Left ventricle myocardium inferior (tissue), 1 donor: ENCODE measurements at regions not wholly inside any gene's neighbourhood (a gene's known extent, or its start where the extent isn't known, plus 50 kb on each side); places are given as distances from the start of the nearest gene placed in this dataset.

Experiments
- DNase-seq: peaks from one replicate; pipeline ENCODE4 v3.0.0-alpha.2; 2020
- H3K27ac ChIP-seq: fragments of 200-600 bp; replicated peaks from 2 replicates; pipeline ENCODE4 v1.8.0; 2021
- H3K27me3 ChIP-seq: fragments of 200-600 bp; 2 replicates; pipeline ENCODE4 v1.8.0; 2021; ENCODE audit warnings: low read depth
- H3K36me3 ChIP-seq: fragments of 200-600 bp; 2 replicates; pipeline ENCODE4 v1.8.0; 2021
- H3K4me1 ChIP-seq: fragments of 200-600 bp; 2 replicates; pipeline ENCODE4 v1.8.0; 2021
- H3K4me3 ChIP-seq: fragments of 200-600 bp; 2 replicates; pipeline ENCODE4 v1.8.0; 2021; ENCODE audit warnings: mild to moderate bottlenecking, moderate library complexity
- H3K9me3 ChIP-seq: fragments of 200-600 bp; replicated peaks from 2 replicates; pipeline ENCODE4 v1.8.0; 2021
- intact Hi-C: fragments of 100-400 bp; cut with micrococcal nuclease; formaldehyde crosslinking; loops from one replicate; pipeline ENCODE4 v1.11.0; 2022
- TF ChIP-seq, protein P1 (sequence below): fragments of 200-600 bp; IDR thresholded peaks from 2 replicates; pipeline ENCODE4 v1.8.0; 2021; ENCODE audit warnings: antibody characterized with exemption, mild to moderate bottlenecking, borderline replicate concordance
- donor health status: DM: no; HTN: yes; CAD: no; lungs with severe emphysema.

DNA sequence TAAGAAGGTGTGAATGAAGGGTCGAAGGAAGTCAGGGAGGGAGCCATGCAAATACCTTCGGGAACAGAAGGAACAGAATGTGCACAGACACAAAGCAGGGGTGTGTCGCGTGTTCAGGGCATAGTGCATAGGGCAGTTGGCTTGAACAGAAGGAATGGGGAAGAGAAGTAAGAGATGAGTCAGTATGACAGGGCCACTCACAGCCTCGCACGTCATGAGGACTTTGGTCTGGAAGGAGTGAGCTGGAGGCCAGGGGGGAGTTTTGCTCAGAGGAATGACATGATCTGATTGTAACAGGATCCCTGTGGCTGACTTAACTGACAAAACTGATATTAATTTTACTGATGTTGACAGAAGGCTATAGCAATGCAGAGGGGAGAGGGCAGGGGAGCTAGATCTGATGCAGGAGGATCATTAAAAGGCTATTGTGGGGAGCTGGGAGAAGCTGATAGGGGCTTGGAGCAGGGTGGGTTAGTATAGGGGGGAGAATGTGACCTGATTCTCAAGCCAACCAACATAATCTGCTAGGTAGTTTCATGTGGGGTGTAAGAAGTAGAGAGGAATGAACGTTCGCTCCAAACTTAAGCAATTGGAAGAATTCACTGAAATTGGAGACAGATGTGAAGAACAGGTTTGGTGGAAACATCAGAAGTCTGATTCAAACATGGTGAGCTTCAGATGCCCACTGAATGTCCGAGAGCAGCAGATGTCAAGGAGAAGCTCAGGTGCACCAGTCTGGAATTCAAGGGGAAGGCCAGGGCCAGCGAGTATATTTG lies 60.4 kb upstream of the COPS8 start:
- H3K9me3 ChIP-seq, result peaks cover 7% of the 10 kb centered on the region
- no peak overlapping the region for H3K4me3 ChIP-seq
- H3K4me1 ChIP-seq, result no peaks in the 10 kb centered on the region
- H3K36me3 ChIP-seq, result no peaks in the 10 kb centered on the region
- H3K27me3 ChIP-seq, result no peaks in the 10 kb centered on the region
- no peak for DNase-seq
- intact Hi-C loops, result loop anchor here (5.0 kb wide), 2 partner anchors 463 to 513 kb away; no protein-coding TSS in a partner anchor
- H3K27ac ChIP-seq, result no peak overlapping the region
- TF ChIP-seq, protein P1, sequence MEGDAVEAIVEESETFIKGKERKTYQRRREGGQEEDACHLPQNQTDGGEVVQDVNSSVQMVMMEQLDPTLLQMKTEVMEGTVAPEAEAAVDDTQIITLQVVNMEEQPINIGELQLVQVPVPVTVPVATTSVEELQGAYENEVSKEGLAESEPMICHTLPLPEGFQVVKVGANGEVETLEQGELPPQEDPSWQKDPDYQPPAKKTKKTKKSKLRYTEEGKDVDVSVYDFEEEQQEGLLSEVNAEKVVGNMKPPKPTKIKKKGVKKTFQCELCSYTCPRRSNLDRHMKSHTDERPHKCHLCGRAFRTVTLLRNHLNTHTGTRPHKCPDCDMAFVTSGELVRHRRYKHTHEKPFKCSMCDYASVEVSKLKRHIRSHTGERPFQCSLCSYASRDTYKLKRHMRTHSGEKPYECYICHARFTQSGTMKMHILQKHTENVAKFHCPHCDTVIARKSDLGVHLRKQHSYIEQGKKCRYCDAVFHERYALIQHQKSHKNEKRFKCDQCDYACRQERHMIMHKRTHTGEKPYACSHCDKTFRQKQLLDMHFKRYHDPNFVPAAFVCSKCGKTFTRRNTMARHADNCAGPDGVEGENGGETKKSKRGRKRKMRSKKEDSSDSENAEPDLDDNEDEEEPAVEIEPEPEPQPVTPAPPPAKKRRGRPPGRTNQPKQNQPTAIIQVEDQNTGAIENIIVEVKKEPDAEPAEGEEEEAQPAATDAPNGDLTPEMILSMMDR, result no peak

DNA sequence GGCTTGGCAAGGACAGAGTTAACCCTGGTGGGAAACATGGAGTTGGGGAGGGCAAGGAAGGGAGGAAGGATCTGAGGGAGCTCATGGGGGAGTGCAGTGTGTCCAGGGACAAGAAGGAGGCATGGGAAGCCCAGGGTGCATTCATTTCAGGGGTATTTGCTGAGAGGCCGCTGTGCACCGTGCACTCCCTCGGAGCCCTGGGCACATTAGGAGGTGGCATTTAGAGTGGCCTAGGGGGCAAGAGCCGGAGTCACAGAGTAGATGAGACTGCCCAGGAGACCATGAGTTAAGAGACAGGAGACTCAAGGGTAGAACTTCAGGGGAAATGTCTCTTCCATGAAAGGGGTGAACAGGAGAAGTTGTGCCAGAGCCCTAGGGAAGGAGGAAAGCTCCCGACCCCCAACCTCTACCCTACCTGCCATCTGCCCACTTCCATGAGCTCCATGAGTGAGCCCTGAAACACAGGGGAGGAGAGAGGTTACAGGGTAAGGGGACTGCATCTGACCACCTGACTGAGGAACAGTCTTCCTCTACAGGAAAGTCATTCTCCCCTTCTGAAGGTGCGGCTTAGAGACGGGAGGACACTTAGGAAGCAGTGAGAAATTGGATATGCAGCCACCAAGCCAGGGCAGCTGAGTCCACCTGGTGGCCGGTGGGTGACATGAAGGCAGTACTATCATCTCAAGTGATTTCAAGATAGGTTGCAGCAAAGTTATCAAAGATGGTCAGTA lies 58.5 kb upstream of the COPS8 start:
- H3K27ac ChIP-seq, result no peak overlapping the region
- H3K9me3 ChIP-seq, result peaks cover 7% of the 10 kb centered on the region
- H3K36me3 ChIP-seq, result no peaks in the 10 kb centered on the region
- no peaks in the 10 kb centered on the region for H3K27me3 ChIP-seq
- intact Hi-C loops, result loop anchor here (5.0 kb wide), 2 partner anchors 465 to 515 kb away; no protein-coding TSS in a partner anchor
- TF ChIP-seq, protein P1, result peak; percentile 93
- DNase-seq, result peak; percentile 74
- no peaks in the 10 kb centered on the region for H3K4me1 ChIP-seq
- H3K4me3 ChIP-seq, result no peak overlapping the region

DNA sequence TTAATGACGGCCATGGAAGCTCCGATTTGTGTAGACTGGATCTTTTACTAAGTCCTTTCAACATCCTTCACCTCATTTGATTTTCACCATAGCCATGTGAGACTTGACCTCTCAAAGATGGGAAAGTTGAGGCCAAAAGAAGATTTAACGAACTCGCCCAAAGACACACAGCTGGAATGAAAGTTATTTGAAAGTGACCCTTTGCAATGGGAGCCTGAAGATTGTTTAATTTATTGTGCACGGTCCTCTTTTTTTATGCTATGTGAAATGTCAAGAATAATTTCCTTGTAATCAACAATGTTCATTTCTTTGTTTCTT lies 58.0 kb upstream of the COPS8 start:
- no peaks in the 10 kb centered on the region for H3K36me3 ChIP-seq
- DNase-seq, result no peak
- TF ChIP-seq, protein P1, result peak; percentile 5
- intact Hi-C loops, result loop anchor here (5.0 kb wide), 2 partner anchors 465 to 515 kb away; no protein-coding TSS in a partner anchor
- H3K27ac ChIP-seq, result no peak overlapping the region
- H3K4me1 ChIP-seq, result no peaks in the 10 kb centered on the region
- peaks cover 7% of the 10 kb centered on the region for H3K9me3 ChIP-seq
- H3K27me3 ChIP-seq, result no peaks in the 10 kb centered on the region
- H3K4me3 ChIP-seq, result no peak overlapping the region

DNA sequence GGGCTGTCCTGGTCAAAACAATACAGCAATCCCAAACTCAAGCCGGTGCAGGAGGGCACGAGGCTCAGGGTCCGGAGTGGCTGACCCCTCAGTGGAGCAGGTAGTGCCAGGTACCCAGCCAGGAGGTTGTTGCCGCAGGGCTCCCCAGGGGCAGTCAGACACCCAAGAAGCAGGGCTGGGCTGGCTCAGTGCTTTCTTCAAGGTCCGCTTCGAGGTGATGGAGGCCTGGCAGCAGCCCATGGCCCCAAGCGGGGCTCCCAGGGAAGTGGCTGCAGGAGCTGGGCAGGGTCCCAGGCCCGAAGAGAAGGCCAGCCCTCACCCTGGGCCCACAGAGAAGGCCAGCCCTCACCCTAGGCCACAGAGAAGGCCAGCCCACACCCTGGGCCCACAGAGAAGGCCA lies 55.3 kb upstream of the COPS8 start:
- H3K27me3 ChIP-seq, result no peaks in the 10 kb centered on the region
- intact Hi-C loops, result no loop called here
- no peaks in the 10 kb centered on the region for H3K9me3 ChIP-seq
- H3K4me1 ChIP-seq, result no peaks in the 10 kb centered on the region
- no peak overlapping the region for H3K27ac ChIP-seq
- TF ChIP-seq, protein P1, result no peak
- no peak for DNase-seq
- no peaks in the 10 kb centered on the region for H3K36me3 ChIP-seq
- H3K4me3 ChIP-seq, result no peak overlapping the region

DNA sequence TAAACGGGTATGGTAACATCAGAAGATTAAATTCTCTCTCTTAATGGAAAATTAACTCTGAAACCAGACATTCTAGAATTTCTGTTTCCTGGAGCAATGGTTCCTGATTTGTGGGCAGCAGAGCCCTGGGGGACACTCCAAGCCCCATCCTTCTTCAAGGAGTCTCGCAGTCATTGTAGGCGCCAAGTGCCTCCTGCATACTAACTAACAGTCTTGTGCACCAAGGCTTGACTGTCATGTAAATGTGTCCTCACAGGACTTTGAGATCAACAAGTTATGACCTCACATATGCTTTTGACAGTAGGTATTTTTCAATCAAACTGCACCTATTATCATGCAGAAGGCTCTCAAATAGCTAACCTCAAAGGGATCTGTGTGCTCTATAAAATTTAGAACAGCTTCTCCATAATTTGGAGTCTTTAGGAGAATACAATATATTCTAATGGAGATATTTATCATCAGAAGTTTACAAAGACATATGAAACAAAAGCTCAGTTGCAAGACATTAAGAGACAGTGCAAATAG lies 52.1 kb upstream of the COPS8 start:
- Histone ChIP-seq H3K4me1 (no peaks in the 10 kb centered on the region), H3K27me3 (no peaks in the 10 kb centered on the region), H3K9me3 (no peaks in the 10 kb centered on the region), H3K4me3 (no peak overlapping the region), H3K36me3 (no peaks in the 10 kb centered on the region), H3K27ac (no peak overlapping the region)
- DNase-seq, result no peak
- TF ChIP-seq, protein P1, result no peak
- intact Hi-C loops, result no loop called here
